DMS79 treated with DMSO at 0.1 percent for 48 hours (cell line): ENCODE measurements at regions not wholly inside any gene's neighbourhood (a gene's known extent, or its start where the extent isn't known, plus 50 kb on each side); places are given as distances from the start of the nearest gene placed in this dataset.
A peak's percentile ranks its signal among the peaks of the same experiment; 100 is the strongest.

Experiments used
- DNase-seq: peaks from one replicate; lab custom pipeline; 2025; lab: John Stamatoyannopoulos, UW

GRCh38 chr13:75231235-75231634, 250.7 kb downstream of the TBC1D4 start:
- no peak for DNase-seq

GRCh38 chr13:75226733-75227435, 255.1 kb downstream of the TBC1D4 start:
- no peak for DNase-seq

GRCh38 chr13:75226092-75226491, 255.9 kb downstream of the TBC1D4 start:
- DNase-seq, result no peak

GRCh38 chr13:75225288-75226032, 256.5 kb downstream of the TBC1D4 start:
- DNase-seq, result no peak

- no peak for DNase-seq
These were observed 257.8 kb downstream of the TBC1D4 start for GRCh38 chr13:75224053-75224742.

- DNase-seq, result no peak
These were observed 259.9 kb downstream of the TBC1D4 start for GRCh38 chr13:75222031-75222430.

- DNase-seq, result no peak
These were observed 261.1 kb downstream of the TBC1D4 start for GRCh38 chr13:75220861-75221260.

GRCh38 chr13:75220238-75220542, 261.8 kb downstream of the TBC1D4 start:
- no peak for DNase-seq

GRCh38 chr13:75219479-75220237, 262.3 kb downstream of the TBC1D4 start:
- peak; percentile 46 for DNase-seq

- DNase-seq, result no peak
These were observed 264.0 kb downstream of the TBC1D4 start for GRCh38 chr13:75217949-75218348.

- DNase-seq, result no peak
These were observed 265.9 kb downstream of the TBC1D4 start for GRCh38 chr13:75216038-75216437.

- no peak for DNase-seq
These were observed 267.1 kb downstream of the TBC1D4 start for GRCh38 chr13:75214846-75215245.

- no peak for DNase-seq
These were observed 279.0 kb downstream of the TBC1D4 start for GRCh38 chr13:75202981-75203380.

GRCh38 chr13:75197803-75198202, 284.2 kb downstream of the TBC1D4 start:
- no peak for DNase-seq

GRCh38 chr13:75196147-75196837, 285.7 kb downstream of the TBC1D4 start:
- no peak for DNase-seq

GRCh38 chr13:75195495-75196146, 286.3 kb downstream of the TBC1D4 start:
- DNase-seq, result no peak

- DNase-seq, result no peak
These were observed 287.1 kb downstream of the TBC1D4 start for GRCh38 chr13:75194717-75195462.

- DNase-seq, result no peak
These were observed 295.6 kb downstream of the TBC1D4 start for GRCh38 chr13:75186379-75186778.

GRCh38 chr13:75181906-75182305, 300.1 kb downstream of the TBC1D4 start:
- no peak for DNase-seq

GRCh38 chr13:75180805-75181455, 301.0 kb downstream of the TBC1D4 start:
- no peak for DNase-seq
